ENCODE measurements at regions not wholly inside any gene's neighbourhood (a gene's known extent, or its start where the extent isn't known, plus 50 kb on each side); places are given as distances from the start of the nearest gene placed in this dataset.

GRCh38 chr3:71902258-71903111 lies 117.5 kb upstream of the PROK2 start:
- no peak for TF ChIP-seq CTCF (IDR thresholded peaks at IDR 0.05)
- no peak for TF ChIP-seq EZH2 (IDR thresholded peaks at IDR 0.05)
- no peak for TF ChIP-seq EZH2phosphoT487 (IDR thresholded peaks at IDR 0.05)
